ENCODE measurements at regions not wholly inside any gene's neighbourhood (a gene's known extent, or its start where the extent isn't known, plus 50 kb on each side); places are given as distances from the start of the nearest gene placed in this dataset.

DNA sequence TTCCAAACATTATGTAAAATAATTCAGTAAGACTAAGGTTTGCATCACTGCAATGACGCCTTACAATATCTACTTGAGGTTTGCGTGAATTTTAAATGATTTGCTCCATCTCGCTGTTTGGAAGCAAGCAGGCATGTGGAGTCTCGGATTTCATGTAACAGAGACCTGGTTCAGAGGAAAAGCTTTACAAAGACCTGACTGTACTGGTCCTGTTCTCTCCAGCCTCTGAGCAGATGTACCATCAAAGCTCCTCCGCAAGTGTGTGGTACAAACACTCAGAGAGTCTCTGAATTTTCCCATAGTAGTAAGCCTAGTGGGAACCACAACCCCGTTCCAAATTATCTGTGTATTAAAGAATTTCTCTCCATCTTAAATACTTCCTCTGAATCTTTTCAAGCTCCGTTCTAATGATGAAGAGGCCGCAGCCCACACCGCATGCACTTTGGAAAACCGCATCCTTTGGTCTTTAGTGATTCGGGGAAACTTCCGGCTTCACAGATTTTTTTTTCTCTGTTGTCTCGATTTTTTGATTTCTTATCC is 728.1 kb upstream of the SOX11 start:
- TF ChIP-seq EP300 (IDR thresholded peaks at IDR 0.05; ENCODE audit: low read depth in 2 of 2, low read length in 2 of 2) (no peak), EP300 (CRISPR knock-in tag; IDR thresholded peaks at IDR 0.05; ENCODE audit: borderline replicate concordance) (no peak), POLR2AphosphoS5 (IDR thresholded peaks at IDR 0.05; ENCODE audit: low read depth, low read length) (no peak)
- TF ChIP-seq, protein P1, sequence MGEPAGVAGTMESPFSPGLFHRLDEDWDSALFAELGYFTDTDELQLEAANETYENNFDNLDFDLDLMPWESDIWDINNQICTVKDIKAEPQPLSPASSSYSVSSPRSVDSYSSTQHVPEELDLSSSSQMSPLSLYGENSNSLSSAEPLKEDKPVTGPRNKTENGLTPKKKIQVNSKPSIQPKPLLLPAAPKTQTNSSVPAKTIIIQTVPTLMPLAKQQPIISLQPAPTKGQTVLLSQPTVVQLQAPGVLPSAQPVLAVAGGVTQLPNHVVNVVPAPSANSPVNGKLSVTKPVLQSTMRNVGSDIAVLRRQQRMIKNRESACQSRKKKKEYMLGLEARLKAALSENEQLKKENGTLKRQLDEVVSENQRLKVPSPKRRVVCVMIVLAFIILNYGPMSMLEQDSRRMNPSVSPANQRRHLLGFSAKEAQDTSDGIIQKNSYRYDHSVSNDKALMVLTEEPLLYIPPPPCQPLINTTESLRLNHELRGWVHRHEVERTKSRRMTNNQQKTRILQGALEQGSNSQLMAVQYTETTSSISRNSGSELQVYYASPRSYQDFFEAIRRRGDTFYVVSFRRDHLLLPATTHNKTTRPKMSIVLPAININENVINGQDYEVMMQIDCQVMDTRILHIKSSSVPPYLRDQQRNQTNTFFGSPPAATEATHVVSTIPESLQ (CRISPR knock-in tag; conservative IDR thresholded peaks at IDR 0.05): no peak
